HL-60 (cell line): ENCODE measurements at regions not wholly inside any gene's neighbourhood (a gene's known extent, or its start where the extent isn't known, plus 50 kb on each side); places are given as distances from the start of the nearest gene placed in this dataset.

Experiments used
- DNase-seq, 2 experiments: peaks; one replicate each; pipeline ENCODE4 v3.0.0-alpha.2; 2010 to 2020; ENCODE audit warnings: low read depth in 1 of 2, low spot score in 1 of 2
- H3K27ac ChIP-seq: fragments of 250-450 bp; sonication (Bioruptor Pico); replicated peaks from 2 replicates; pipeline ENCODE4 v1.5.1; 2020; ENCODE audit warnings: mild to moderate bottlenecking, moderate library complexity
- H3K27me3 ChIP-seq: fragments of 250-450 bp; sonication (Bioruptor Pico); 2 replicates; pipeline ENCODE4 v1.5.1; 2021; ENCODE audit warnings: mild to moderate bottlenecking, moderate library complexity; ENCODE audit not compliant: insufficient read depth, poor library complexity, severe bottlenecking
- H3K4me3 ChIP-seq: replicated peaks from 2 replicates; pipeline ENCODE4 v1.5.1; 2011; ENCODE audit warnings: mild to moderate bottlenecking, control low read depth, low read length; ENCODE audit not compliant: insufficient read depth
- CTCF ChIP-seq: IDR thresholded peaks from one replicate; pipeline ENCODE4 v1.5.1; 2011; ENCODE audit warnings: low read length, control low read depth, inconsistent platforms; ENCODE audit not compliant: insufficient read depth
- GABPA ChIP-seq: IDR thresholded peaks from 2 replicates; pipeline ENCODE4 v1.6.1; 2012; ENCODE audit warnings: low read depth
- POLR2AphosphoS5 ChIP-seq: IDR thresholded peaks from 2 replicates; pipeline ENCODE4 v1.6.1; 2012; ENCODE audit warnings: low read depth
- REST ChIP-seq: IDR thresholded peaks from 2 replicates; pipeline ENCODE4 v1.6.1; 2012; ENCODE audit warnings: low read depth; ENCODE audit not compliant: insufficient replicate concordance
- SPI1 ChIP-seq: IDR thresholded peaks from 2 replicates; pipeline ENCODE4 v1.6.1; 2012; ENCODE audit warnings: low read depth, mild to moderate bottlenecking, borderline replicate concordance

DNA sequence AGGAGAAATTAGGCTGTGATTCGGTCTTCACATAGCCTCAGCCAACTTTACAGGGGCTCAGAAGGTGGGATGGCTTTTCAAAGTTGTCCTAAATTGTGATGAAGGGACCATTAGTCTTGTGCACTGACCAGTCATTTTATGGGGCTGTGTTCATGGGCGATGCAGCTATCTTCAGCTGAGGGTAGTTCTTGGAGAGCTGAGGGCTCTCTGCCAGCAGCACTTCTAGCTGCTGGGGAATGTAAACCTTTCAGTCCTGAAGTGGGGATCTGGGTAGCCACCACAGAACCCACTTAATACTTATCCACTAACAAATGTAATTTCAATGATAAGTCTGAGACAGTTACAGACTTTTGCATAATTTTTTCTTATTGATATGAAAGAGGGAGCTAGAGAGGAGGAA, 270.6 kb downstream of the AEBP2 start:
- H3K27ac ChIP-seq, result no peak overlapping the region
- no peak for DNase-seq
- no peak for TF ChIP-seq SPI1
- no peak for TF ChIP-seq CTCF
- TF ChIP-seq POLR2AphosphoS5, result no peak
- TF ChIP-seq REST, result no peak
- TF ChIP-seq GABPA, result no peak
- H3K27me3 ChIP-seq, result no peaks in the 10 kb centered on the region
- no peak overlapping the region for H3K4me3 ChIP-seq

- Histone ChIP-seq H3K27me3 (no peaks in the 10 kb centered on the region), H3K27ac (peak overlapping the region; percentile 25; the same call in 1 of the 2 replicates), H3K4me3 (no peak overlapping the region)
- DNase-seq, result no peak
- TF ChIP-seq POLR2AphosphoS5 (no peak), REST (no peak), GABPA (no peak), CTCF (no peak), SPI1 (no peak)
Observed at GRCh38 chr12:19710811-19711793, 271.8 kb downstream of the AEBP2 start.

DNA sequence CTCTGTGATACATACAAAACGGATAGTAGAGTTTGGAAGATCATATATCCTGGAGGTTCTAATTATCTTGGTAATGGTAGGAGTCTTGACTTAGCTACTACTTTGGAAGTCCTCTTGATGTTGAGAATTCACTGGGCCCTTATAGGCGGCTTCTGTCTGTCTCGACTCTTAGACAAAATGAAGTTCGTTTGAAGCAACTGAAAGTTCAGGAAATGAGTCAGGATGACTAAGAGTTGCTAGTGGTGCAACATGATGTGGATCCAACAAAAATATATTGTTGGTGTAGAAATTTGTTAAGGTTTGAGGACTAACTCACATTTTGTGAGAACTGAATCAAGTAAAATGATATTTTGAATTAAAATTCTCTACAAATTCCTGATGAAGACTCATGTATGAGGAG, 272.7 kb downstream of the AEBP2 start:
- H3K27ac ChIP-seq, result peak overlapping the region; percentile 25
- H3K27me3 ChIP-seq, result no peaks in the 10 kb centered on the region
- peak; percentile 39 to 43 for DNase-seq
- TF ChIP-seq POLR2AphosphoS5 (no peak), GABPA (no peak), REST (no peak), SPI1 (no peak), CTCF (no peak)
- no peak overlapping the region for H3K4me3 ChIP-seq
